GM10248 (cell line): ENCODE measurements at regions not wholly inside any gene's neighbourhood (a gene's known extent, or its start where the extent isn't known, plus 50 kb on each side); places are given as distances from the start of the nearest gene placed in this dataset.
A peak's percentile ranks its signal among the peaks of the same experiment; 100 is the strongest.

Experiments
- CTCF ChIA-PET: fragments of 300-600 bp; sonication (Branson Sonifier 250); formaldehyde crosslinking; extraction: SDS; loops from one replicate; lab custom pipeline; 2021; ENCODE audit warnings: antibody characterized with exemption; lab: Yijun Ruan, JAX
- POLR2A ChIA-PET: fragments of 350-650 bp; sonication (Branson Sonifier 250); formaldehyde crosslinking; extraction: SDS; loops from one replicate; lab custom pipeline; 2020; ENCODE audit warnings: antibody characterized with exemption; lab: Yijun Ruan, JAX
- DNase-seq: peaks from one replicate; pipeline ENCODE4 v3.0.0; 2012; ENCODE audit errors: extremely low spot score
- TF ChIP-seq, protein P1 (sequence below): IDR thresholded peaks from 2 replicates; pipeline ENCODE4 v1.5.1; 2012; ENCODE audit warnings: mild to moderate bottlenecking, low read depth; ENCODE audit errors: extremely low read depth, missing control alignments, control extremely low read depth

DNA sequence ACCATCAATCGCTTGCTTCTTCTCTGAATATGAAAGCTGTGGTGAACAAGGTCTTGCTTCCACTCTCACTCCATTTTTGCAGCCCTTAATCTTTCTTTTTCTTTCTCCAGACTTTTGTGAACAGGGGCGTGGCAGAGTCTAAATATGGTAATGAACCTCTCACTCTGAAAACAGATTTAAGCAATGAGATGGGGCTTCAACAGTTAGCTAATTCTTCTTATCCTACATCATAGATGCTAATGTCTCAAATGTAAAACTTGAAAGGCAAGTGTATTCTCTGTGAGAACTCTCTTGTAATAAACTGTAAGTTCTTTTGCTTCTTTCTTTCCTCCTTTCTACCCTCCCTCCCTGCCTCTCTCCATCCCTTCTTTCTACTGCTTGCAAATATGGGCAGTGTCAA lies 106.5 kb upstream of the ANK2 start:
- CTCF ChIA-PET = interaction anchor here (1.2 to 2.7 kb wide), 2 partner anchors 9 to 178 kb away, joined by 8 to 20 read pairs; no protein-coding TSS in a partner anchor
- no peak for DNase-seq
- TF ChIP-seq, protein P1, sequence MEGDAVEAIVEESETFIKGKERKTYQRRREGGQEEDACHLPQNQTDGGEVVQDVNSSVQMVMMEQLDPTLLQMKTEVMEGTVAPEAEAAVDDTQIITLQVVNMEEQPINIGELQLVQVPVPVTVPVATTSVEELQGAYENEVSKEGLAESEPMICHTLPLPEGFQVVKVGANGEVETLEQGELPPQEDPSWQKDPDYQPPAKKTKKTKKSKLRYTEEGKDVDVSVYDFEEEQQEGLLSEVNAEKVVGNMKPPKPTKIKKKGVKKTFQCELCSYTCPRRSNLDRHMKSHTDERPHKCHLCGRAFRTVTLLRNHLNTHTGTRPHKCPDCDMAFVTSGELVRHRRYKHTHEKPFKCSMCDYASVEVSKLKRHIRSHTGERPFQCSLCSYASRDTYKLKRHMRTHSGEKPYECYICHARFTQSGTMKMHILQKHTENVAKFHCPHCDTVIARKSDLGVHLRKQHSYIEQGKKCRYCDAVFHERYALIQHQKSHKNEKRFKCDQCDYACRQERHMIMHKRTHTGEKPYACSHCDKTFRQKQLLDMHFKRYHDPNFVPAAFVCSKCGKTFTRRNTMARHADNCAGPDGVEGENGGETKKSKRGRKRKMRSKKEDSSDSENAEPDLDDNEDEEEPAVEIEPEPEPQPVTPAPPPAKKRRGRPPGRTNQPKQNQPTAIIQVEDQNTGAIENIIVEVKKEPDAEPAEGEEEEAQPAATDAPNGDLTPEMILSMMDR = no peak

DNA sequence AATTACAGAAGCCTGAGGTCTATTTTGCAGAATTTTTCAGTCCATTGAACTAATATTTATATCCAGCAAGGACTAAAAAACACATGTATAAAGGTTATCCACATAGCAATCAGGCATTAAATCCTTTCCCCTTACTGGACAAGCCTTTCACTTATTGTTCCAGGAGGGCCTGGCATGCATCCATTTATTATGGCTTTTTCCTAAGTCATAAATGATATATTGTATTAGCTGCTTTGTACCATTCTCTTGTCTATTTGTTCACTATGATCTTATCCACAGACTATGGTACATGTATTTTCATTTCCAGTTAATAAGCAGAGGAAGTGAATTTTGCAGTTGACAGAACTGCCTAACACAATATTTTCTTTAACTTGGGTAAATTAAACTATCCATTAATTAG lies 105.4 kb upstream of the ANK2 start:
- TF ChIP-seq, protein P1 = no peak
- CTCF ChIA-PET = interaction anchor here (1.3 kb wide), 2 partner anchors 8 to 37 kb away, joined by 3 to 4 read pairs; no protein-coding TSS in a partner anchor
- POLR2A ChIA-PET = no interaction called here
- no peak for DNase-seq

More for the DNA sequence above, 106.5 kb upstream of the ANK2 start:
- POLR2A ChIA-PET = no interaction called here

DNA sequence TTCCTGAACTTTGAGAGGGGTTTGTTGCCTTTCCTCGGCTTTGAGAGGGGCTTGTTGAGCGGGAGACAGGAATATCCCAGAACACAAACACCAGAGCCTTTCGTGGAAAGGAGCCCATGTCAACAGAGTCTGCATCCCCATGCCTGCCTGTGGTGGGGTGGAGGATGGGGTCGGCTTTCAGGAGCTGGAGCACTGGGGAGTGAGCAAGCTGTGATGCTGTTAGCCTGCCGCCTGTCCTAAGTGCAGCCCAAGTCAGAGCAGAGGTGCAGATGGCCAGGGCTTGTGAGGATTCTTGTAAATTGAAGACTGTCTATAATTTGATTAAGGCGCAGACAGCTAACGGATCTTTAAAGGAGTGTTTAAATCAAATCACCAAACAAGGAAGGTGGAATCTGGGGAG lies 103.3 kb upstream of the ANK2 start:
- no peak for DNase-seq
- TF ChIP-seq, protein P1 = no peak
- POLR2A ChIA-PET = no interaction called here
- CTCF ChIA-PET = interaction anchor here (1.2 to 3.9 kb wide), 4 partner anchors 7 to 183 kb away, joined by 4 to 32 read pairs (median 7); no protein-coding TSS in a partner anchor

DNA sequence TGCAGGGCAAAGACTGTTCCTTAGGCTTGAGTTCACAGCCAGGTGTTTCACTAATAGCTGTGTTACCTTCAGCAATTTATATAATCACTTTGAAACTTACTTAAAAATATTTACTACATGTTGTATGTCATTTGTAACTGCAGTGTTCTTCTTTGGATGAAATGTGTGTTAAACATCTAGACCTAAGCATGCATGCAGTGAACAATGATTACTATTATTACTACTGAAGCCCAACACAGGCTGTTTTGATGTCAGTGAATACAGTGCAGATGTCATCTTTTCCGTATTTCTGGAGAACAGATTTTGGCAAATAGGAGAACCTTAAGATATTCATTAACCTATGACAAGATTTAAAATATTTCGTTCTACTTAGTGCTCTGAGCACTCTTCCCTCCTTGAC lies 101.8 kb upstream of the ANK2 start:
- ChIA-PET POLR2A (no interaction called here), CTCF (interaction anchor here (0.5 to 3.9 kb wide), 5 partner anchors 9 to 185 kb away, joined by 3 to 32 read pairs (median 4); no protein-coding TSS in a partner anchor)
- DNase-seq = no peak
- TF ChIP-seq, protein P1 = no peak

DNA sequence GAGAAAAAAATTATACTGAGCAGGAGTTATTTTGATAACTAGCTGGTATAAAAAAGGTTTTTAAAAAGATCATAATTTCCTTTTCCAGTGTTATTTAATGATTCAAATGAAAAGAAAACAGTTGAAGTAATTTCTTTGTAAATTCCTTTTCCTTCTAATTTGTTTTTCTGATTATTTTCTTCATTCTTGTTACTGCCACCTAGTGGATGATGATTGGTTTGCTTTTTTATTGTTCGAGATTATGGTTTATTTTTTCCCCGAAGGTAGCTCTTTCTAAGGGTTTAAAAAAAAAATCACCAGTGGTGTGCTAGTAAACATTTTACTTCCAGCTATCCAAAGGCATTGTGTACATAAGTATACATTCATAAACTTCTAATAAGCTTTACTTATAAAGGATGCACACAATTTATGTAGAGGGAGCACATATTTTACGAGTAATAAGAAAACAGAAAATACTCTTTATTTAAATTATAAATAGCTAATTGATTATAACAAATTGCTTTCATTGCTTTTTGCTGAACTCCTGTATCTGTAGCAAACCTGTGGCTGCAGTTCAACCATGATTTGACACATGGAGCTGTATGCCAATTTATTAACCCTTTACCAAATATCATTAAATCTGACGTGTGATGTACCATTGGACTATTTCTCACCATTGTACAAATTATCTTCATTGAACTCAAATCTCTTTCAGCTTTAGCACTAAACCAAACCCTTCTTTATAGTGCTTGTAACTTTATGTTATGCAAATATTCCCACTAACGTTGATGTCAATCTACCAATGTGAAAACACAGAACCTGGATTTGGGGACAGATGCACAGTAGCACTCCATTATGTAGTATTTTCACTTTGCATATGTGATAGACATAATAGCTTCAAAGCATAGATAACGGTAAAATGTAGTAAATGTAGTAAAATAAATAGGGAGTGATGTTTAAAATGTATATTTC lies 97.8 kb upstream of the ANK2 start:
- CTCF ChIA-PET = interaction anchor here (0.7 to 2.9 kb wide), 38 partner anchors 9 to 852 kb away, joined by 3 to 25 read pairs (median 4); no protein-coding TSS in a partner anchor
- POLR2A ChIA-PET = no interaction called here
- DNase-seq = peak; percentile 20
- TF ChIP-seq, protein P1 = peak; percentile 53

DNA sequence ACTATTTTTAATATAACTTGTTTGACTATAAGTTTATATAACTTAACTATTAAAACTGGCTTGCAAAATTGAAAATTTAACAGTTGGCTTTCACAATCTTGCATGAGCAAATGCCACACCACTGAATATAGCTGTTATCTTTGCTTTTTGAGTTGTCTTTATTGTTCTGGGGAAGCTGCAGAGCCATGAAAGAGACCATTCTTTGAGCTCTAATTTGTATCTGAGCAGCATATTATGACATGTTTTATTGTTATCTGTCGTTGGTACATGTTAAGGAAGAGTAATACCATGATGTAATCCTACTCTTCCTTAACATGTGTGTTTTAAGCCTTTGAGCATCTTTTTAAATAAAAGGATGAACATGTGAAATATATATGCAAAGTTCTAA lies 97.1 kb upstream of the ANK2 start:
- TF ChIP-seq, protein P1 = no peak
- POLR2A ChIA-PET = no interaction called here
- DNase-seq = no peak
- CTCF ChIA-PET = interaction anchor here (0.7 to 2.9 kb wide), 27 partner anchors 10 to 853 kb away, joined by 3 to 25 read pairs (median 4); no protein-coding TSS in a partner anchor
